GM19455 (cell line): ENCODE measurements at regions not wholly inside any gene's neighbourhood (a gene's known extent, or its start where the extent isn't known, plus 50 kb on each side); places are given as distances from the start of the nearest gene placed in this dataset.

Experiments
- ATAC-seq: cut with Tn5 transposase; IDR thresholded peaks from one replicate; pipeline ENCODE4 v1.9.1; 2021; ENCODE audit not compliant: unreplicated experiment

DNA sequence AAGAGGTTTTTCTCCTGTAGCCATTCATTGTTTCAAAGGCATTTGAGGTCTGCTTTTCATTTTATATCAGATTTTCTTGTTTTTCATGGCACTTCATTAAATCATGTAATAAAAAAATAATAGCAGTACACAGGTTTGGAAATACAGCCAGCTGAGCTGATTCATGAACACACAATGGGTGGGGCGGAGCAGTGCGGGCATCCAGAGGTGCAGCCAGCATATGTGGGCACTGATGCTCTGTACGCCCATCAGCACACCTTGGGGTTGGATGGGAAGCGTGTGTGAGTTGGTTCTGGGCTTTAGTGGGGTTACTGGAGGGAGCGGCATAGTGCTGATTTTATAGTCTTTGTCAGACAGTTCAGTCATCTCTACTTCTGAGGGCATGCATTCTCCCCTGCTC is 54.2 kb upstream of the IRX4 start:
- no peak for ATAC-seq

DNA sequence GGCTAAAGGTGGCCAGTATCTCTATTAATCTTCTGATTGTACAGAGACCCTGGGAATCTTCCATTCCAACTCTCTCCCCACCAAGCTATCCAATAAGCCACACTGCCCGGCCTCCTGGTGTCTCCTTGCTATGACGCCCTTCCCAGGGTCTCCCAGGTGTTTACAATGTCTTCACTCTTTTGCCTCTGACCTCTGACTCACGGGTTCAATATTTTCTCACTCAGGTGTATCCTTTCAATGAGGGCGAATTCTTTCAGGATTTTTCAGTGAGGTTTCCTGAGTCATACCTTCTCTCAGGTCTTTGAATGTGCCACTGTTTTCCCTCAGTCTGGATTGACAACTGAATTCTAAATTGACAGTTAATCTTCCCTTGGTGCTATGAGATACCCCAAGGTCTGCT is 53.7 kb upstream of the IRX4 start:
- ATAC-seq: no peak

DNA sequence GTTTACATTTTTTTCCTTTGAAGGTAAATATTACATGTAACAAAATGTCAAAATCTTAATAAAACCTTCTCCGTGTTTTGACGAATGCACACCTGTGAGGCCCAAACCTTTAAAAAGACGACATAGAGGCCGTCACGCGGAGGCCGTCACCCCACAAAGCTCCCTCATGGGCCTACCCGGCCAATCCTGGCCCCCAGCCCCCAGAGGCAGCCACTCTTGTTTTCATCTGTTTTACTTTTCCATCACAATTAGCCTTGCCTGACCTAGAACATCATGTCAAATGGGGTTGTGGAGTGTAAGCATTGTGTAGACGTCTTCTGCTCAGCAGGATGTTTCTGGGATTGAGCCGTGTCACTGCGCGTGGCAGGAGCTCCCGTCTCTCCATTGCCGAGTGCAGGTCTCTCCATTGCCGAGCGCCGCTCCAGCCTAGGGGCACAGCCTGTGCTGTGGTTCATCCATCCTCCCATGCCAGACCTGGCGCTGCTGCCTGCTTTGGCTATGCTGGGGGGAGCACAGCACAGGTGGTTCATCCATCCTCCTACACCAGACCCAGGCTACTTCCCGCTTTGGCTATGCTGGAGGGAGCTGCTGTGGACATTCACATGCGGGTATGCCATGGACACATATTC is 52.2 kb upstream of the IRX4 start:
- ATAC-seq: no peak

DNA sequence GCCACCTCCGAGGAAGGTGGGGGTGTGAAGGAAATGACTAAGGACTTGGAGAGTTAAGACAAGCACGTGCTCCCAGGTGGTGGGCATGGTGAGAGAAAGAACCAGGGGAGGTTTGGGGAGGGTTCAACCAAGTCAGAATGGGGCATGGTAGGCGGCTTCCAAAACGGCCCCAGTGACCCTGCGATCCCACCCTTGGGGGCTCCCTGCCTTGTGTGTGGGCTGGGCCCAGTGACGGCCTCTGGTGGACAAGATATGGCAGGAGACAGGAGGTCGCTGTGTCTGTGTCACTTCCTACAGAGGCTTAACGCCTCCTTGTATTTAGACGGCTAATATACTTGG is 51.3 kb upstream of the IRX4 start:
- ATAC-seq: no peak

DNA sequence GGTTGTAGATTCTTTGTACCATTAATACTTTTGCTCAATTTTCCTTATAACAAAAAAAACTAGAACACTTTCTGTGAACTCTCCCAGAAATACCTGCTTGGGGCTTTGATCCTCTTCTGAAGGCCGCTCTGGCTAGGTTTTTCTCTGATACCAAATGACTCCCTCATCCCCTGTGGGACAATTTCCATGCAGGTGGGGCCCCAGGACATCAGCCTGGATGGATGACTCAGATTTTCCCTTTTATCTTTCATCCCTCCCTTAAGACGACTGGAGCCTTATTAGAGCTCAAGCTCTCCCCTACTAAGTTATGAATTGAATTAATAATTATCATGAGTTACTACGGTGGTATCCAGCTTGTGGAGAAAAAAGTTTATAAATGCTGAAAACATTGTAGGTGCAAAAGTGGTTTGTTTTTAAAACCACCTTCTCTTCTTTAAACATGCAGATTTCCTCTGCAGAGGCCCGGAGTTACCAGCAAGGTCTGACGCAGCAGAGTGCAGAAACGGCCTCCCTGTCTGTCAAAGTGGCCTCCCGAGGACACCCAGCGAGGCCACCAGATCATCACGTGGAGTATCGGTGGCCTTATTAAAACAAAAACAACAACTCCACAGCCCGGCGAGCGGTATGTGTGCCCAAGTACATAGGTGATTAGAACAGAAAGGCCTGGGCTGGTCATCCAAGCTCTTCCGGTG is 50.8 kb upstream of the IRX4 start:
- no peak for ATAC-seq
